GM21825 (cell line): ENCODE measurements at regions not wholly inside any gene's neighbourhood (a gene's known extent, or its start where the extent isn't known, plus 50 kb on each side); places are given as distances from the start of the nearest gene placed in this dataset.

Experiments
- ATAC-seq: cut with Tn5 transposase; IDR thresholded peaks from one replicate; pipeline ENCODE4 v1.9.1; 2021; ENCODE audit warnings: mild to moderate bottlenecking, moderate library complexity; ENCODE audit not compliant: unreplicated experiment

- ATAC-seq: no peak
Observed at GRCh38 chr5:29897916-29898315, 1295.6 kb upstream of the CDH6 start.

- no peak for ATAC-seq
Observed at GRCh38 chr5:29896646-29897045, 1296.8 kb upstream of the CDH6 start.

GRCh38 chr5:29894668-29895067, 1298.8 kb upstream of the CDH6 start:
- ATAC-seq: no peak

- ATAC-seq: no peak
Observed at GRCh38 chr5:29889051-29889450, 1304.4 kb upstream of the CDH6 start.

- ATAC-seq: no peak
Observed at GRCh38 chr5:29885595-29885994, 1307.9 kb upstream of the CDH6 start.

- ATAC-seq: no peak
Observed at GRCh38 chr5:29882036-29882435, 1311.5 kb upstream of the CDH6 start.

- no peak for ATAC-seq
Observed at GRCh38 chr5:29879401-29879800, 1314.1 kb upstream of the CDH6 start.

- no peak for ATAC-seq
Observed at GRCh38 chr5:29878599-29878998, 1314.9 kb upstream of the CDH6 start.

- no peak for ATAC-seq
Observed at GRCh38 chr5:29867155-29867554, 1326.3 kb upstream of the CDH6 start.

- ATAC-seq: no peak
Observed at GRCh38 chr5:29853711-29854220, 1339.7 kb upstream of the CDH6 start.

GRCh38 chr5:29852329-29852728, 1341.2 kb upstream of the CDH6 start:
- no peak for ATAC-seq

GRCh38 chr5:29845206-29845605, 1348.3 kb upstream of the CDH6 start:
- ATAC-seq: no peak

- no peak for ATAC-seq
Observed at GRCh38 chr5:29833394-29833793, 1360.1 kb upstream of the CDH6 start.

GRCh38 chr5:29822521-29822920, 1371.0 kb upstream of the CDH6 start:
- ATAC-seq: no peak

GRCh38 chr5:29811914-29812679, 1381.4 kb upstream of the CDH6 start:
- ATAC-seq: no peak

GRCh38 chr5:29805804-29806203, 1387.7 kb upstream of the CDH6 start:
- no peak for ATAC-seq

- ATAC-seq: no peak
Observed at GRCh38 chr5:29800752-29801151, 1392.7 kb upstream of the CDH6 start.

- ATAC-seq: no peak
Observed at GRCh38 chr5:29796013-29796412, 1397.5 kb upstream of the CDH6 start.

GRCh38 chr5:29795096-29795652, 1398.3 kb upstream of the CDH6 start:
- ATAC-seq: no peak

- ATAC-seq: no peak
Observed at GRCh38 chr5:29794141-29794787, 1399.2 kb upstream of the CDH6 start.

- ATAC-seq: no peak
Observed at GRCh38 chr5:29790281-29790680, 1403.2 kb upstream of the CDH6 start.

- no peak for ATAC-seq
Observed at GRCh38 chr5:29780401-29780800, 1413.1 kb upstream of the CDH6 start.
